Activated T-cell treated with anti-CD3 and anti-CD28 coated beads, Interleukin-2, amount 50 U/mL, for 1 hour (primary cell): ENCODE measurements at regions not wholly inside any gene's neighbourhood (a gene's known extent, or its start where the extent isn't known, plus 50 kb on each side); places are given as distances from the start of the nearest gene placed in this dataset.

Experiments used
- DNase-seq: peaks from one replicate; pipeline ENCODE4 v3.0.0-alpha.2; 2020

DNA sequence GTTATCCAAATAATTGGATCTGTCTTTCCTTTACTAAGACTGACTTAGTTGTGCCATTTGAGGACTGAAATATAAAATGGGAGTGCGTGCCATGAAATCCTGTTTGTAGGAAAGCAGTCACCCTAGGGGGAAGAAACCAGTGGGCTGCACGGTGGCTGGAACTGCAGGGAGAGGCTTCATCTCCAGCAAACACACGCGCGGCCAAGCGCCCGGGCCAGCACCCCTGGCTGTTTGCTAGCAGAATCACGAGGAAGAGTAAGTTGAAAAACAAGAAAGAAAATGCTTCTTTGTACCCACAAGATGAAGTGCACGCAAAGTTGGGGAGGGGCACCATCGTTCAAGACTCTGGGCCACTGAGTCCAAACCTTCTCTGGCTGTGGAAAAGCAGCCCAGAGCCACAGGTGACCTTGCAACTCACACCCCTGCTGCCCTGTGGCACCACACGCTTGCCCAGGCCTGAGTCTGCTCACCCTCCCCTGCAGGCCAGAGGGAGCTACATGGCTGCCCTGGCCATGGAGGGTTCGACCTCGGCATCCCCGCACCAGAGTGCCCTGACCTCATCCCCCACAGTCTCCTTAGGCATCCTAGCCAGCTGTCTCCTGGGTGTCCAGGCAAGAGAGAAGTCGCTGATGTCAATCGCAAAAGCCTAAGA lies 55.2 kb downstream of the IRX2 start:
- DNase-seq, result no peak

DNA sequence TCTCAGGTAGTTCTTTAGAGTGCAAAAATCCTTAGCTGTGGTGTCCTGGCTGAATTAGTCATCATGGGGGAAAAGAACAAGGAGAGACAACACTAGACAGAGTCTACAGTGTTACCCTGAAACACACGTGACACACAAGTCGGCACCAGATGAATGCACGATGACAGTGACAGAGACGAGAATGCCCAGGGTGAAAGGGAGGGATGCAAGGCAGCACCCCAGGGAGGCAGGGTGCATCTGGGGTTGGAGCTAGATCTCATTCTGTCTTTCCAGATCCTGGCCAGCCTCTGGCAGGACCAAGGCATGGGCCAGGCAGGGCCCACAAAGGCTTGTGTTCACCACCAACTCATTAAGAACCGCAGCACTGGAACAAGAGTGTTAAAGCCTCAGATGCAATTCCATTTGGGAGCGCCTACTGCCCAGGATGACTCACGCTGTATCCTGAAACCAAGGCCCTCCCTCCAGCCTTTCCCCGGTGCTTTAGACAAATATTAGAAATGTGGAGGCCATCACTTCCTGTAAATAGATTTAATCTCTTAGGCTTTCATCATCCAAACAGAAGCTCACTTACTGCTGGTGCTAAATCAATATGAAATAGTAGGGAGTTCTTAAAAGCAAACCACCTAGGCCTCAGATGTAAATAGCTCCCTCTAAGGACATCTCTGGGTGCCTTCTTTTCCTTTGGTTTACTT lies 56.1 kb downstream of the IRX2 start:
- no peak for DNase-seq

DNA sequence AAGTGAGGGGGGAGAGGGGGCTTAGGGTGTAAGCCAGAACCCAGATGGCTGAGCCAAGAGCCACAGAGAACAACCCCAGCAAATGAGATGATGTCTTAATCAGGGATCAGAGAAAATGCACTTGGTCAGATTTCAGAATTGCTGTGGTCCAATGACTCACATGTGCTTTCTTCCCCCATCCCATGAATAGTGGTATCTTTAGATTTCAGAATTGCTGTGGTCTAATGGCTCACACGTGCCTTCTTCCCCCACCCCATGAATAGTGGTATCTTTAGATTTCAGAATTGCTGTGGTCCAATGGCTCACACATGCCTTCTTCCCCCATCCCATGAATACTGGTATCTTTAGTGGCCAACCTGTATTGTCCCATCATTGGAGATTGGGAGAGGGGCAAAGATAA lies 59.9 kb downstream of the IRX2 start:
- no peak for DNase-seq

DNA sequence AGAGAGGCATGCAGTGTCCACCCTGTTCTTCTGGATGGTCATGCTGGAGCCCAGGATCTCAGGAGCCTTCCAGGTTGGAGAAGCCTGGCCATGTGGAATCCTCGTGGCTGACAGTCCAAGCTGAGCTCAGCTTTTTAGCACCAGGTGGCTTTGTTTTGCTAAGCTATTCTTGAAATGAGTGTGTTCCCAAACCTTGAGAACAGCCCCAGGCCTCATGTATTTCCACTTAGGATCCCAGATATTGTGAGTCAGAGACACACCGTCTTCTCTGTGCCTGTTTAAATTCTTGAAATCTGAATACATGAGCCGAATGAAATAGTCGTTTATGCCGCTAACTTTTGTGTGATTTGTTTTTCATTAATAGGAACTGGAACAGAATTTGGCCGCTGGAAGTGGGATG lies 61.2 kb downstream of the IRX2 start:
- no peak for DNase-seq

DNA sequence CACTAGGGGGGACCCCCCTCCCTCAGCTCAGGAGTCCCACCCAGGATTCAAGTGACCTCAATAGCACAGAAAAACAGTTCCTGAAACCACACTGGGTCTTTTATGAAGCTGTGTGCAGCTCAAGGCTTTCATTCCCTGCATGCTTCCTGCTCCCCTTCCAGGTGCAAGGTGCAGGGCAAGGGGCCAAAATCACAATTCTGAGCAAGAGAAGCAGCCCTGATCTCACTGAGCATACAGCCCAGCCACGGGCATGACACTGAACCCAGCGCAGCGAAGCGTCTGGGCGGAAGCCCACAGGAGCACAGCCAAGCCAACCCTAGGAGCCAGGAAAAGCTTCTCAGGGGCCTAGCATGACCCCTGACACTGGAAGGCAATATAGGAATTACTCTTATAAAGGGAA lies 62.9 kb downstream of the IRX2 start:
- no peak for DNase-seq

DNA sequence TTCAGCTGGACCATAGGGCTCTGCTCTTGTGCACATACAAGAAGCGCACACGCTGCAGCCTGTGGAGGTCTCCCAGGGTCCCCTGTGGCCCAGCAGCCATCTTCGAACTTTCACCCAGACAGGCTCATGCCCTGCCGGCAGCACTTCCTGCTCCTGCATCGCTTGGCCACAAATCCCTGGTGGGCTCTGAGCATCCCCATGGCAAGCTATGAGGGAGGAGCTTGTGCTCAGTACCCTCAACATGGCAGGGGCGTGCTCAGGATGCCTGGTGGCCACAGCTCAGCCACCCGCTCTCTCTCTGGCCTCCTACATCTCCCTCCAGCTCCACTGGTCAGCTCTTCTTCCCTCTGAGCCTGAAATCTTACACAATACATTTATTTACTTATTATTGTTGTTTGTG lies 63.7 kb downstream of the IRX2 start:
- no peak for DNase-seq

DNA sequence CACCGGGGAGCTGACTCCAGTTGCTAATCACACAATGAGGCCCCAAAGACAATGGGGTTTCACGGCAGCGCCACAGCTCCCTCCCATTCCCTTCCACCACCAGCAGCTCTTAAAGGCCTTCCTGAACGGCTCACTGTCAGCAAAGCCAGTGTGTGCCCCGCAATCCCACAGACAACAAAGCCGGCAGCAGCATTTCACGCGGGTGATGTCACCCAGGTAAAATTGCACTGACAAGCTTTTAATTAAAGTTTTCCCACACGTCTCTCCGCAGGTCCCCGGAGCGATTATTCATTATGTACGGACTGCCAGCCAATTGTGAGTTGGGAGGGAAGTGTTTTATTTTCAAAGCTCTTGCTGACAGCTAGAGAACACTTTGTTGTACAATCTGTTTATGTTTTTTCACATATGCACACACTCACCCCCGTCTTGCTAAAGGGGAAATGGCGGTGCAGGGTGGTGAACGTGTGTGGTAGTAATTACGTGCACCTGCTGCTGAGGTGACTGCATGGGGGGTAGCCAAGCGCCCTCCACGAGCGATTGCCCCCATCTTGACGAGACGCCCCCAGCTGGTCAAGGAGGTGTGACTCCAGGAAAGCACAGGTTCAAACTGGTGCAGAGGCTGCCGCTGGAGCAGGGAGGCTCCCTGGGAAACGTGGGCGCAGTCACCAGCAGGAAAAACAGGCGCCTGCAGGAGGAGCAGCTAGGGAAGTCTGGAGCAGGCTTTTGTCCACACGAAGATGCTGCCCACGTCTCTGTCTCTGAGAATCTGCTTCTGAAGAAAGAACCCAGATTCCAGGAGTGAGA lies 65.0 kb downstream of the IRX2 start:
- no peak for DNase-seq

DNA sequence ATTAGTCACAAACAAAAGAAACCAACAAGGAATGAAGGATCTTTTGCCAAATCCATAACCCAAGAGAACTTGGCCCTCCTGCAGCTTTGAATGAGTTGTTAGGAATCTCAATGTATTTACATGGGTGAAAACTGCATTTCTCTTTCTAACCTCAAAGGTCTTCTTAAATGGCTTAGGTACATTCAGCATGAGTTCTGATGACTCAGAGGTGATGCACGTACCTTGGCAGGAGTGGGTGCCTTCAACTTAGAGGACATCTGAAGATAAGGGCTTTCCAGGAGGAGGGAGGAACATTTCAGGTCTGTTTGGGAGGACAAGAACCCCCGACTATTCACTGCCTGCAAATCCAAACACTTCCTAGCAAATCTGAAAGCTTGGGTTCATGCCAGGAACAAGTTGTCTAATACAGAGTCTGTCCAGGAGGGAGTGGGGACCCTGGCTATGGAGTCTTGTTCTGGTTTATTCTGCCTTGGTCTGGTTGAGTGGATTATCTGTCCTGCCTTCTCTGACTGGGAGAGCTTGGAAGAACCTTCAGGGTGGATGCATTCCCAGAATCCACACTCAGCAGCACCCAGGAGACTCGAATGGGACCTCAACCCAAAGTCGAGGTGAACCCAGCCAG lies 65.7 kb downstream of the IRX2 start:
- DNase-seq, result no peak

DNA sequence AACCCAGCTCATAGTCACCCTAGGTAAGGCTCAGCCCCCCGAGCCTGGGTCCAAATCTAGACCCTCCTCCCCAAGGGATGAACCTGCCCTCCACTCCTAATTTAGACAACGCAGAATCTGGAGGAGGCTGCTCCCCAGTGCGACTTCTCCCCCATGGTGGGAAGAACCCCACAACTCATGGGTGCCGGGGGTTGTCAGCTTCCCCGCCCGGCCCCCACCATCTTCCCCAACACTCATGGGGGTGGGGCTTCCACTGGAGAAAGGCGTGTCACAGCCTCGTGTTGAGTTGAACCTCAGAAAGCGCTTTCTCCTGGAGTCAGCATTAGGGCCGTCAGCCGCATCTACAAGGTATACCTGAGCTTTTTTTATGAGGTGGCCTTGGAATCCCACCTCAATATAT lies 66.9 kb downstream of the IRX2 start:
- no peak for DNase-seq

DNA sequence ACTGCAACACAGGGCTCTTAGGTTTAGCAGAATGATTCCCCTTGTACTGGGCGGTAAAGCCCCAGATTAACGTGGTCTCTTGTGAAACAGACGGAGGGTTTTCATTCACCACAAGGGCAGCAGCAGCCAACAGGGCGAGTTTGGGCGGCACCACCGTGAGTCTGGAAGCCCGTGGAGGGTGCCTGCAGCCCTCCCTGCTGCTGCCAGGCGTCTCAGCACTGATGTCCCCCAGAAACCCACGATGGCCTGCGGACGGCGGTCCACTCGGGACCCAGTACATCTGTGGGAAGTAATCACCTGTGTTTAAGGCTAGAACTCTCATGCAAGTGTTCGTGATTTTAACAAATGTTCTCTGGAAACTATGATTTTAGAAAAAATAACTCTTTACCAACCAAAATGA lies 67.8 kb downstream of the IRX2 start:
- no peak for DNase-seq

DNA sequence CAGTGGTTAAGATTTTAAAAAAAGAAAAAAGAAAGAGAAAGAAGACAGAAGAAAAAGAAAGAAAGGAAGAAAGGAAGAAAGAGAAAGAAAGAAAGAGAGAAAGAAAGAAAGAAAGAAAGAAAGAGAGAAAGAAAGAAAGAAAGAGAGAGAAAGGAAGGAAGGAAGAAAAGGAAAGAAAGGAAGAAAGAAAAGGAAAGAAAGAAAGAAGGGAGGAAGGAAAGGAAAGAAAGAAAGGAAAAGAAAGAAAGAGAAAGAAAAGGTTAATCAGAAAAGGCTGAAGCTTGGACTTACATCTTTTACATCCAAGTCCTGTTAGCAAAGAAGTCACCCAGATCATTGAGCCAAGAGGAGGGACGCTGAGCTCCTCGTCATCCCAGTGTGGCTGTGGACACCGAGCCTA lies 70.0 kb downstream of the IRX2 start:
- DNase-seq, result no peak

DNA sequence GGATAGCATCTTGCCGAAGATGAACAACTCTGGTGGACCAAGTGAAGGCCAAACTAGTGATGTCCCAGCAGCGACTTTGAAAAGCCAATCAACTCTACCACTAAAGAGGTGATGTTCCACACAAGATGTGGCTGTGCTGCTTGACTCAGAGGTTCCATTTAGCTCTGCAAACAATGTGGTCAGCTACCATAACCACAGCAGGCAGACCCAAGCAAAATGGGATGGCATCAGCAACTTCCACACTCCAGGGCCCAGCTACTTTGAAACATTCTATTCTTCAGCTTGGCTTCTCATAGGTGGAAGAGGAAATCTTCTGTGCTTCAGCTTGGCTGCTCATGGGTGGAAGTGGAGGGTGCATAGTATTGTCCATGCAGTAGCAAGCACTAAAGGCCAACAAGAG lies 70.5 kb downstream of the IRX2 start:
- no peak for DNase-seq

DNA sequence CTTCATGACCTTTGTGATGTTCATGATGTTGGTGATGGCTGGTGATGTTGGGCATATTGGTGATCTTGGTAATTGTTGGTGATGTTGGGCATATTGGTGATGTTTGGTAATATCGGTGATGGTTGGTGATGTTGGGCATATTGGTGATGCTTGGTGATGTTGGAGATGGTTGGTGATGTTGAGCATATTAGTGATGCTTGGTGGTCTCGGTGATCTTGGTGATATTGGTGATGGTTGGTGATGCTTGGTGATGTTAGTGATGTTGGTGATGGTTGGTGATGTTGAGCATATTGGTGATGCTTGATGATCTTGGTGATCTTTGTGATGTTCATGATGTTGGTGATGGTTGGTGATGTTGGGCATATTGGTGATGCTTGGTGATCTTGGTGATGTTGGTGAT lies 73.8 kb downstream of the IRX2 start:
- no peak for DNase-seq

DNA sequence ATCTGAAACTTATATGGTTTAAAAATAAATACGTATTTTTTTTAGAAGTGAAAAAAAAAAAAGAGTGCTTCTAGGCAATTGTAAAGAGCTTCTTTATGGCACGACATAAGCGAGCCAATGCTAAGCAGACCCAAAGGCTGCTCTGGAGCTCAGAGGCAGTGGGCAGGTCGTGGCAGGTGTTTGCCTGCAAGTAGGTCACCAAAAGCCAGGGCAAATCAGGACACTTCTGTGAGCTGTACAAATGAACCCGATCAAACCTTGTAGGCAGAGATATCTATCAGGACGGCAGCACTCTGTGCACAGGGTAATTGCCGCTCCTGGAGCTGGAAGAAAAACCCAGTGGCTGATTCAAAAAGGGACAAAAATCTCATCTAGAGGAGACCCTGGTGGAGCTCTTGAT lies 75.9 kb downstream of the IRX2 start:
- DNase-seq, result no peak

DNA sequence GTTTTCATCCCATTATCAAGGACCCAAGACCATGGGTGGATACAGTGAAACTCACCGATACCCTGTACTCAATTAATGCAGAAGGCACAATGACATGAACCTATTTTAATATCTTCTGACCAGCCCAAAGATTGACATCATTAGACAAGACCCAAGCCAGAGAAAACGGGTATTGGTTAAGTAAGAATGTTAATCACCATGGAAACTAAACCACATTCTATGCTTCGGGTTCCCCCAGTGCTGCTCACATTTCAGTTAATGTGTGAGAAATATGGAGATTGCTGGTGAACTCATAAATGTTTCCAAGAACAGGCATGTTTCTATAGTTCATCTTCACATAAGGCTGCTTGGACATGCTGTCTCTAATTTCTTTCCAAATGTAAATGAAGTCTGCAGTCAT lies 77.0 kb downstream of the IRX2 start:
- no peak for DNase-seq

DNA sequence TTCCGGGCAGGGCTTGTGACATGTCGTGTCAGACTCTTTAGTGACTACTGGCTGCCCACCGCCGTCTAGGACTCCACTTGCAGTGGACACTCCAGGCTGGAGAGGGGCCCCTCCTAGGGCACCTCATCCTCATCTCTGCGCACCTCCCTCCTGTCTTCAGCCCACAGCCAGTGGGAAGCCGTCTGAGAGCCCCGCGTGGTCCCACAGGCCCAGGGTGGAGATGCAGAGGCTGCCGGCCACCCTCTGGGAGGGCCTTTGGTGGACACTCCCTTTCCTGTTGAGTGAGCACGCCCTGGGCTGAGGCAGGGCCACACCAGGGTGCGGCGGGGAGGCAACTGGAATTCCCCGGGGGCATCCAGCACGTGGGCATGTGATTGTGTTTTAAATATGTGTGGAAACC lies 80.5 kb downstream of the IRX2 start:
- no peak for DNase-seq

DNA sequence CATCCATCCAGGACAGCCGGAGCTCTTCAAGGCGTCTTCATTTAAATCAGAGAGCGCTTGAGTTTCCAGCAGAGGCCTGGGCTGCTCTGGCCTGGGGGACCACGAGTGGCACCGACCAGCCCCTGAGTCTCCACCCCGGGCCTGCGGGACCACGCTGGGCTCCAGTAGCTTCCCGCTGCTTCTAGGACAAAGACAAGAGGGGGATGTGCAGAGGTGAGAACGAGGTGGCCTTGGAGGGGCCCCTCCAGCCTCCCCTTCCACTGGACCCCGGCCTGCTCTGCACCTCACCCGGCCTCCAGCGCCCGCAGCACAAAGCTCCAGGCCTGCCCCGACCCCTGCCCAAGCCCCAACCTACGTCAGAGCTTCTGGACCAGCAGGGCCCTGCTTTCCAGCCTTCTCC lies 81.6 kb downstream of the IRX2 start:
- no peak for DNase-seq

DNA sequence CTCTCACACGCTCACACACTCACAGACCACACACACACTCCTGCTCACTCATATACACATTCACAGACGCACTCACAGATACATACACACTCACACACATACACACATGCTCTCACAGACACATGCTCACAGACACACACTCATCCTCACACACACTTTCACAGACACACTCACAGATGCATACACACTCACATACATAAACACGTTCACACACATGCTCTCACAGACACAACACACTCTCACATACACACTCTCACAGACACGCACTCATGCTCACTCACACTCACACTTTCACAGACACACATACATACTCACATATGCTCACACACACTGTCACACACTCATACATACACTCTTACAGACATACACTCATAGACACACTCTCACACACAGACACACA lies 82.2 kb downstream of the IRX2 start:
- no peak for DNase-seq

DNA sequence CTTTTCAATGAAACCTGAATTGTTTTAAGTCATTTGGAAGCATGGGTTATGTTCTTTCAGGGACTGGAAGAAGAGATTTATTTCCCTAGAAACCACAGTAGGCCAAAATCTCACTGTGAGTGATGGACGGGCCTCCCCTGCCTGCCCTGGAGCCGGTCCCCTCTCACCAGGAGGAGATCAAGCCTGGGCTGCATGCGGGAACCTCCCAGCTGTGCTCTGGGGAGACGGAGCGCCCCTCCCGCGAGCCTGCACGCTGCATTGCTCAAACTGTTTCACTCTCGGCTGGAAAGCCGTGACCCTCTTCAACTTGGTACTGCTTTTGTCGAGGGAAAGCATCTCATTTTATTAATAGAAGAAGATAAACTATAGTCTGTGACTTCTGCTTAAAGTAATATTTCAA lies 85.4 kb downstream of the IRX2 start:
- no peak for DNase-seq

DNA sequence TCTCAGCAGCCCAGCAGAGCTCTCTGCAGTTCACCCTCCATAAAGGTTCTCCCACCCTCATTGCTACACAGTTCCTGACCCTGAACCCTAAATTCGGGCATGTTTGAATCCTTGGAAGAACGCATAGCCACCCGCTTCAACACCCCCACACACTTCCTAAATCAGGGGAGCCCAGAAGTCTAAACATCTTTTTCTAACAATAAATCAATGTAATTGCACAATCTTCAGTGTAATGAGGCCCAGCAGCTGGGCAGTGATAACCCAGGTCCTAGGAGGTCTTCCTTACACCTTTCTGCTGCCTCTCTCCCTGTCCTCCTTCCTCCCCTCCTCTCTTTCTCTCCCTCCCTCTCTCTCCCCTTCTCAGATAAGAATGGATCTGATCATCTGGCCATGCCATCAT lies 88.0 kb downstream of the IRX2 start:
- DNase-seq, result no peak

DNA sequence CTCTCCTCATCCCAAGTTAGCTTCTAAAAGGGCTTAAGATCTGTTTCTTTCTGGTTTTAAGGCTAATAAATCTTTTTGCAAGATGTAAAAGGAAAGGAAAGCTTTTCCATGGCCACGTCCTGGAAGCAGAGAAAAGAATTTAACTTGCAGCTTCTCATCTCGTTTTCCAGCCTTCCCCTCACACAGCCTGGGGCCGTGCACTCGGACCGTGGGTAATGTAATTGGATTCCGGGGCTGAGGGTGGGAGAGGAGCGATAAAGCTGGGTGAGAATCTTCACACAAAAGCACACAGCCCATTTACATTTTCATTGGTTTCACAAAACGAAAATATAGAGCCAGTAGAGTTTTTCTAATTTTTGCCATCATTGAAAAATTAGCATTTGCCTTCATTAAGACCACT lies 91.2 kb downstream of the IRX2 start:
- no peak for DNase-seq

DNA sequence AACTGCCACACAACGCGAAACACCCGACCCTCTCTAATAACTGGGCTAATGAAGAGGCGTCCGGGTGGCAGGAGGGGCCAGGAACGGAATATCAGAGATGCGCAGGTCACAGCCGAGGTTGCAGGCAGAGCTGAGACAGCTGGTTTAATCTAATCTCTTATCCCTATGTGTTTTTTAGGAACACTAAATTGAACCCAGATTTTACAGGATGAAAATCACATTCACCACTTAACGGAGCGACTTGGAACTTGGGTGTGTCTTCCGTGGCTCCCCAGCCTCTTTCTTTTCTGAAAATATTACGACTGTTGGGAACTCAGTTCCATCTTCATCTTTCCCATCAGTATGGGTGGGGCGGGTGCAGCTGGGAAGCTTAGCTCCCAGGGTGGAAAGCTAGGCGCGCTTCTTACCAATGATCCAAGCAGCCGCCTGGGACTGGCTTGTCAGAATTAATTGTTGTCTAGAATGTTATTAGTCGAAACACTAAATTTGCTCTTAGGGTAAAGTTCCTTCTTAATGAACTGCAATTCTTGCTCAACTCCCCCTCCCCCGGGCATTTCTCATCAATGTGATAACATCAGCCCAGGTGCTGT lies 92.5 kb downstream of the IRX2 start:
- DNase-seq, result no peak

DNA sequence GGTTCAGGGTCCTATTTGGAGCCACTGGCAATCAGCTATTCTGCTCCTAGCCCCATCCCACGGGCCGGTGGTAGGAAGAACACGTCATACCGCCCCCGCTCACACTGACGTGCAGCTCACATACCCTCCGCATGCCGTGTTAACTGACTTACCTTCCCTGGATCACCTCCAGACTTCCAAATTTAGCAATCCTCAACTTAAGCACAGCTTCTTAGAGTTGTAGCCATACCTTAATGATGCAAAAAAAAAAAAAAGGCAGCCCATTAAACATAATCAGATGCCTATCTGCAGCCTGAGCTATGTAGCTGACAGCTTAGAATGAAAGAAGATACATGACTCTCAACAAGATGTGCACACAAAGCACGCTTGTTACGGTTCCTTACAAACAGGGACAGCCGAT lies 93.0 kb downstream of the IRX2 start:
- DNase-seq, result no peak

DNA sequence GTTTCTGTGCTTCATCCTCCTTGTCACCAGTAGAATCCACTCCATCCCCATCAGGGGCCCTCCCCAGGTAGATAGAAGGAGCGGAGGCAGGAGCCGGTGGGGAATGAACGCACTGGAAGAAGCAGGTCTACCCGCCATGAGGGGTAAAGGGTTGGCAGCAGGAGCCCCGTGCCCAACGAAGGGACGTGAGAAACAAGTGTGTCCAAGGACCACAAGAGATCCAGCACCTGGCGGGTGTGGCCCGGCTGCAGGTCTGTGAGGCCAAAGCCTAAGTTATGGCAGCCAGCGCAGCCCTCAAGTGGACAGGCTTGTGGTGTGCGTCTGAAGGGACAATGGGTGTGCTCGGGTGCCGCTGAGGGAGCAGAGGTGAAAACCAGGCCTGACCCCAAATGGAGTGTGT lies 94.3 kb downstream of the IRX2 start:
- DNase-seq, result no peak
